Stimulated activated CD4-positive, alpha-beta T cell treated with anti-CD3 and anti-CD28 coated beads, Interleukin-4, amount 100 ng/mL, for 24 hours (primary cell): ENCODE measurements at regions not wholly inside any gene's neighbourhood (a gene's known extent, or its start where the extent isn't known, plus 50 kb on each side); places are given as distances from the start of the nearest gene placed in this dataset.

Experiments used
- DNase-seq: peaks from one replicate; pipeline ENCODE4 v3.0.0-alpha.2; 2020

DNA sequence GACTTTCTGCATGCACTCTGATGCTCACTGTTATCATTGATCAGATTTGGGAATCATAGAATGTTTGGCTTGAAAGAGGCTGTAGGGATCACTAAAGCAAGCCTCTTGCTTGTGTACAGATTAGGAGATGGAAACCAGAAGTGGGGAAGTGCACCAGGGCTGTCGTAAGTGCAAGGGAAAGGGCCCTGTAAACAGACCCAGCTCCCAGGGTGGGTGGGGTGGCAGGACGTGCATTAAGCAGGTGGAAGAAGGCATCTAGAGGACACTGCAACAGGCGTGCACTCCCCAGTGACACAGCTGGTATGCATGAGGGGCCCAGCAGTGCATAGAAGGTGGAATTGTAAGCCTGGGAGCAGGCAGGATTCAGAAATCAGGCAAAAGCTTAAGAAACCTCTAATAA is 58.0 kb upstream of the SLC7A14 start:
- no peak for DNase-seq

DNA sequence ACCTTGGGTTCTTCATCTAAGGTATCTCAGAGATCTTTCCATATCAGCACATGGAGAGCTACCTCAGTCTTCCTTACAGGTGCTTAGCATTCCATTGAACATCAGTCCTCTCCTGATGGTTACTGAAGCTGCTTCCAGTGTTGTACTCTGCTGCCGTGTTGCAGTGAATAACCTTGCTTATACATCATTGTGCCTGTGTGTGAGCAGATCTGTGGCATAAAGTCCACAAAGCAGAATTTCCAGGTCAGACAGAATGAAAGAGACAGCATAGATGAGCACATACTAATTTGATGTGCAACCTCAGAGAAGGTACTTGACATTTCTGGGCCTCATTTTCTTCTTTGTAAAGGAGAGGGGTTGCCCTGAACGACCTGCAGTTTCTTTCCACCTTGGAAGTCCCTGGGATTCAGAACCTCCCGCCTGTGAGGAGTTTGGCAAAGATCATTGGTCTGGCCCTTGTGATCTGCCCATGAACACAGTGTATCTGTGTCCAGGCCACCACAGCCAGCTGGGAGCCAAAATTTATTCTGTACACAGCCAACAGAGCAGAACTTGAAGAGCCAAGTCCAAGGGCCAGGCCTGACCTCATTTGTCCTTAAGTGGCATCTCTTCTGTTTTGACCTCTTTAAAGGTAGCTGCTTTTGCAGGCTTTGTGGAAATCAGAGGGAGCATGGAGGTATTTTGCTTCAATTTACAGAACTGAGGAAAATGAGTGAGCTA is 57.2 kb upstream of the SLC7A14 start:
- DNase-seq = no peak

GRCh38 chr3:170641510-170642236 is 55.8 kb upstream of the SLC7A14 start:
- DNase-seq = no peak

- no peak for DNase-seq
Measured at GRCh38 chr3:170640737-170641171, 54.9 kb upstream of the SLC7A14 start.

GRCh38 chr3:170638988-170639387 is 53.1 kb upstream of the SLC7A14 start:
- no peak for DNase-seq

GRCh38 chr3:170637306-170637705 is 51.4 kb upstream of the SLC7A14 start:
- DNase-seq = no peak

- no peak for DNase-seq
Measured at GRCh38 chr3:170636400-170636973, 50.6 kb upstream of the SLC7A14 start.
